DMS53 (cell line): ENCODE measurements at regions not wholly inside any gene's neighbourhood (a gene's known extent, or its start where the extent isn't known, plus 50 kb on each side); places are given as distances from the start of the nearest gene placed in this dataset.

ENCODE experiments used
- DNase-seq: peaks from one replicate; lab custom pipeline; 2025; lab: John Stamatoyannopoulos, UW

- peak; percentile 93 for DNase-seq
These were observed 91.6 kb downstream of the TMX3 start for GRCh38 chr18:68623342-68623741.

GRCh38 chr18:68611311-68611710 is 103.6 kb downstream of the TMX3 start:
- DNase-seq: no peak

GRCh38 chr18:68608851-68609490 is 105.9 kb downstream of the TMX3 start:
- no peak for DNase-seq

GRCh38 chr18:68607852-68608251 is 107.1 kb downstream of the TMX3 start:
- no peak for DNase-seq

- no peak for DNase-seq
These were observed 110.7 kb downstream of the TMX3 start for GRCh38 chr18:68604256-68604655.

- no peak for DNase-seq
These were observed 118.9 kb downstream of the TMX3 start for GRCh38 chr18:68596016-68596415.

GRCh38 chr18:68588169-68588568 is 126.7 kb downstream of the TMX3 start:
- DNase-seq: no peak

- DNase-seq: no peak
These were observed 131.2 kb downstream of the TMX3 start for GRCh38 chr18:68583685-68584084.

GRCh38 chr18:68574311-68574710 is 140.6 kb downstream of the TMX3 start:
- no peak for DNase-seq

GRCh38 chr18:68569936-68570335 is 145.0 kb downstream of the TMX3 start:
- DNase-seq: no peak

- DNase-seq: no peak
These were observed 146.3 kb downstream of the TMX3 start for GRCh38 chr18:68568364-68569155.

- DNase-seq: no peak
These were observed 147.9 kb downstream of the TMX3 start for GRCh38 chr18:68566991-68567390.

GRCh38 chr18:68564961-68565360 is 149.9 kb downstream of the TMX3 start:
- DNase-seq: peak; percentile 39

- peak; percentile 80 for DNase-seq
These were observed 150.6 kb downstream of the TMX3 start for GRCh38 chr18:68564351-68564750.

GRCh38 chr18:68560128-68560527 is 154.8 kb downstream of the TMX3 start:
- DNase-seq: no peak

- DNase-seq: no peak
These were observed 157.7 kb downstream of the TMX3 start for GRCh38 chr18:68557183-68557582.

- no peak for DNase-seq
These were observed 159.0 kb downstream of the TMX3 start for GRCh38 chr18:68555879-68556301.

GRCh38 chr18:68548904-68549870 is 165.7 kb downstream of the TMX3 start:
- no peak for DNase-seq

GRCh38 chr18:68543344-68543743 is 171.6 kb downstream of the TMX3 start:
- DNase-seq: no peak

- DNase-seq: no peak
These were observed 172.1 kb downstream of the TMX3 start for GRCh38 chr18:68542846-68543245.

GRCh38 chr18:68533641-68534040 is 181.3 kb downstream of the TMX3 start:
- DNase-seq: no peak

- no peak for DNase-seq
These were observed 182.5 kb downstream of the TMX3 start for GRCh38 chr18:68532328-68532885.
